ENCODE measurements at regions not wholly inside any gene's neighbourhood (a gene's known extent, or its start where the extent isn't known, plus 50 kb on each side); places are given as distances from the start of the nearest gene placed in this dataset.

DNA sequence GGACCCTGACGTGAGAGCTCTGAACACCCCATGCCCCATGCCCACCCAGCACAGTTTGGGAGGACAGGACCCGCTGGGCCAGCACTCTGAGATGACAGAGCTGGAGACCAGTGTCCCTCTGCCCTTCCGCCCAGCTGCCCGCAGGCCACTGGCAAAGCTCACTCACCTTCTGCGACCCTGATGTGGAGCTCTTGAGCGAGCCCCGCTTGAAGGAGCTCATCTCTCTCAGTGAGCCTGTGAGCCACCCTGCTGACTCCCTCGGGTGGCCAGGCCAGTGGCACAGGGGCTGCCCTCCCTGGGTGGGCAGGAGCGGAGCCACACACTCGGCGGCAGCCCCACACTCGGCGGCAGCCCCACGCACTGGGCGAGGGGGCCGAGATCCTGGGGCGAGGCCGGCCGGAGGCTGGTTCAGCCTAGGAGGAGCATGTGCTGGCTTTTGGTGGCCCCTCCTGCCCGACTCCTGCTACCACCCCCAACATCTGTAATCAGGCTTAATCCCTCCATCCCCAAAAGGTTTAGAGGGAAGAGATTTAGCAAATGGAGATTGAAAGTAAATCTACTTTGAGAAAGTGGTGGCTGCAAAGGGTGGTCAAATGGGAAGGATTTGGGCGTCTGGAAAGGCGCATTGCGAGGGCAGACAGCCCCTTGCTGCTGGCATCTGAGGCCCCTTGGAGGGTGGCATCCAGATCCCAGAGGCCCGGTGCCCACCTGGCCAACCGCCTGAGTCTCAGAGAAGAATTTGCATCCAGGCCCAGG is 59.4 kb upstream of the TRPM1 start:
- WGBS, result 93% methylated on average over 25 of the region's 25 CpGs
- TF ChIP-seq POLR2AphosphoS5 (IDR thresholded peaks at IDR 0.05), result no peak
- no peak for TF ChIP-seq POLR2A (IDR thresholded peaks at IDR 0.05)
- H3K27me3 ChIP-seq (replicated peaks; ENCODE audit: insufficient read depth), result no peaks in the 10 kb centered on the region
- no peak for DNase-seq (ENCODE audit: low spot score)
- intact Hi-C loops (cut with DNase I), result no loop called here
- no peaks in the 10 kb centered on the region for H3K4me1 ChIP-seq (replicated peaks)
- H3K36me3 ChIP-seq, result no peaks in the 10 kb centered on the region
- no peak overlapping the region for H3K27ac ChIP-seq
- H3K4me3 ChIP-seq, result no peak overlapping the region
- no peaks in the 10 kb centered on the region for H3K9me3 ChIP-seq

DNA sequence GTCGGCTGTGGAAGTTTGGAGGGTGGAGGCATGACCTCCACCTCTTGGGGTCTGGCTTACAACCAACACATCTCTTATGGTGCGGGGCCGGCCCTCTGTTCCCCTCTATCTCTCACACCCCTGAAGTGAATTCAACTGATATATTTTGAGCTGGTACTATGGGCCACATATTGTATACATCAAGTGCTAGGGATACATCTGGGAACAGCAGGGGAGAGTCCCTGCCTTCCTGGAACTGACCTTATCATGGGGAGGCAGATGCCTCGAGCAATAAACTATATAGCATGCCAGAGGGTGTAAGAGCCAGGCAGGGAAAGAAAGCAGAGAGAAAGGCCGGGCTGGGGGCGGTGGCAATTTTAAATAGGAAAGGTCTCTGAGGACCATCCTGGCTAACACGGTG is 60.4 kb upstream of the TRPM1 start:
- intact Hi-C loops (cut with DNase I), result no loop called here
- no peak for DNase-seq (ENCODE audit: low spot score)
- Histone ChIP-seq H3K4me1 (replicated peaks) (no peaks in the 10 kb centered on the region), H3K27ac (no peak overlapping the region), H3K27me3 (replicated peaks; ENCODE audit: insufficient read depth) (no peaks in the 10 kb centered on the region), H3K9me3 (no peaks in the 10 kb centered on the region), H3K4me3 (no peak overlapping the region), H3K36me3 (no peaks in the 10 kb centered on the region)
- TF ChIP-seq POLR2A (IDR thresholded peaks at IDR 0.05), result no peak
- no peak for TF ChIP-seq POLR2AphosphoS5 (IDR thresholded peaks at IDR 0.05)
- TF ChIP-seq, protein P1, sequence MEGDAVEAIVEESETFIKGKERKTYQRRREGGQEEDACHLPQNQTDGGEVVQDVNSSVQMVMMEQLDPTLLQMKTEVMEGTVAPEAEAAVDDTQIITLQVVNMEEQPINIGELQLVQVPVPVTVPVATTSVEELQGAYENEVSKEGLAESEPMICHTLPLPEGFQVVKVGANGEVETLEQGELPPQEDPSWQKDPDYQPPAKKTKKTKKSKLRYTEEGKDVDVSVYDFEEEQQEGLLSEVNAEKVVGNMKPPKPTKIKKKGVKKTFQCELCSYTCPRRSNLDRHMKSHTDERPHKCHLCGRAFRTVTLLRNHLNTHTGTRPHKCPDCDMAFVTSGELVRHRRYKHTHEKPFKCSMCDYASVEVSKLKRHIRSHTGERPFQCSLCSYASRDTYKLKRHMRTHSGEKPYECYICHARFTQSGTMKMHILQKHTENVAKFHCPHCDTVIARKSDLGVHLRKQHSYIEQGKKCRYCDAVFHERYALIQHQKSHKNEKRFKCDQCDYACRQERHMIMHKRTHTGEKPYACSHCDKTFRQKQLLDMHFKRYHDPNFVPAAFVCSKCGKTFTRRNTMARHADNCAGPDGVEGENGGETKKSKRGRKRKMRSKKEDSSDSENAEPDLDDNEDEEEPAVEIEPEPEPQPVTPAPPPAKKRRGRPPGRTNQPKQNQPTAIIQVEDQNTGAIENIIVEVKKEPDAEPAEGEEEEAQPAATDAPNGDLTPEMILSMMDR (IDR thresholded peaks at IDR 0.05), result no peak
- 96% methylated on average over 7 of the region's 7 CpGs for WGBS

DNA sequence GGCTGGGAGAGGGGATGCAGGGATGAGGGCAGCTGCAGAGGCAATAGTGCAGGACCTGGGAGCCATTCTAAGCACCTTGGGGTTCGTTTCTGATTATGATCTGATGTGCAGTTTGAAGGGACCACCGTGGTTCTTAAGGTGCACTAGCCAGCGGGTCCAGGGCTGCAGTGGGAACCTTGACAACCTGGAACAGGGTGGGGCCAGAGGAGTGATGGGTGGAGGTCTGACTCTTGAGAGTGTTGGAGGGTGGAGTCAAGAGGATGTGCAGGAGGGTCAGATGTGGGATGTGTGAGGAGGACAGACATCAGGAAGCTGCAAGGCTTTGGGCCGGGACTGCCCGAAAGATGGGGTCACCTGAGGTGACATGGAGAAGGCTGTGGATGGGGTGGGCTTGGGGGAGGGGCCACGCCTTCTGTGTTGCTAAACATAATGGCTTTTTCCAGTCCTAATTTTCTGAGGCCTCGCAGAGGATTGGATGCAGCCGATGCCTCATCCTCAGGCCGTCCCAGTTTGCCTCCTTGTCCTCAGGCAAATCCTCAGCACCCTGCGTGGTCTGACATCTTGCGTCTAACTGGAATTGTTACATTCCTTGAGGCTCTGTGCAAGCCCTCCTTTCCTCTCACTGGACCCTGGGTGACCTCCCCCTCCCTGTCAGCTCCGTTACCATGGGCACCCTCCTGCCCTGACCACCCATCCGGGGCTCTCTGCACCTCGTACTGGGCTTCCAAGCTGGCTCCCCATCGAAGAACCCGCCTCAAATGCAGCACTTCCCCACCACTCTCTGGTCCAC is 61.4 kb upstream of the TRPM1 start:
- 75% methylated on average over 16 of the region's 16 CpGs for WGBS
- Histone ChIP-seq H3K4me1 (replicated peaks) (no peaks in the 10 kb centered on the region), H3K27ac (no peak overlapping the region), H3K4me3 (no peak overlapping the region), H3K36me3 (no peaks in the 10 kb centered on the region), H3K9me3 (no peaks in the 10 kb centered on the region), H3K27me3 (replicated peaks; ENCODE audit: insufficient read depth) (no peaks in the 10 kb centered on the region)
- DNase-seq (ENCODE audit: low spot score), result no peak
- intact Hi-C loops (cut with DNase I), result no loop called here
- TF ChIP-seq POLR2A (IDR thresholded peaks at IDR 0.05), result no peak
- TF ChIP-seq, protein P1 (IDR thresholded peaks at IDR 0.05), result no peak

DNA sequence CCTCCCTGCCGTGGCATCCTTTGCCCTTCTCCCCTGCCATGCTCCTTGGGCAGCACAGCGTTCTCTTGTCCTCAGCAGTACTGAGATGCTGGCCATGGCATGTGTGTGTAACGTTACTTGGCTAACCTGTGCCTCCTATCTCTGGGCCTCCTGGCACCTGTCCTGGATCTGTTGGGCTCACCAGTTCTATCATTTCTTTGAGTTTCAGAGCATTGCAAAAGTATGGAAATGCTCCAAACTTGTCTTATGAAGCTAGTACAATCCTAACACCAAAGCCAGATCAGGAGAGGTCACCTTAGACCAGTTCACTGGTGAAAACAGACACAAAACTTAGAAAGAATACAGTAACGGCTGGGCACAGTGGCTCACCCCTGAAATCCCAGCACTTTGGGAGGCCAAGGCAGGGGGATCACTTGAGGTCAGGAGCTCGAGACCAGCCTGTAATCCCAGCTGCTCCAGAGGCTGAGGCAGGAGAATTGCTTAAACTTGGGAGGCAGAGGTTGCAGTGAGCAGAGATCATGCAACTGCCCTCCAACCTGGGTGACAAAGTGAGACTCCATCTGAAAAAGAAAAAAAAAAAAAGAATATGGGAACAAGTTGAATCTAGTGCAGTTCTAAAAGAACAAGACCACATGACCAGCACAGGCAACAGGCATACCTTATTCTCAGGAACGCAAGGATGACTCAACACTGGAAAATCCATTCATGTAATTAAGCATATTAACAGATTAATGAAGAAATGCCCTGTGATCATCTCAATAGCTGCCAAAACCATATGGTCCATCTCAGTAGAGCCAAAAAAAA is 62.4 kb upstream of the TRPM1 start:
- no peak for TF ChIP-seq POLR2A (IDR thresholded peaks at IDR 0.05)
- TF ChIP-seq, protein P1 (IDR thresholded peaks at IDR 0.05), result no peak
- TF ChIP-seq POLR2AphosphoS5 (IDR thresholded peaks at IDR 0.05), result no peak
- Histone ChIP-seq H3K36me3 (no peaks in the 10 kb centered on the region), H3K27me3 (replicated peaks; ENCODE audit: insufficient read depth) (no peaks in the 10 kb centered on the region), H3K27ac (no peak overlapping the region), H3K4me1 (replicated peaks) (no peaks in the 10 kb centered on the region), H3K9me3 (no peaks in the 10 kb centered on the region), H3K4me3 (no peak overlapping the region)
- 69% methylated on average over 6 of the region's 6 CpGs for WGBS
- intact Hi-C loops (cut with DNase I), result no loop called here
- no peak for DNase-seq (ENCODE audit: low spot score)

DNA sequence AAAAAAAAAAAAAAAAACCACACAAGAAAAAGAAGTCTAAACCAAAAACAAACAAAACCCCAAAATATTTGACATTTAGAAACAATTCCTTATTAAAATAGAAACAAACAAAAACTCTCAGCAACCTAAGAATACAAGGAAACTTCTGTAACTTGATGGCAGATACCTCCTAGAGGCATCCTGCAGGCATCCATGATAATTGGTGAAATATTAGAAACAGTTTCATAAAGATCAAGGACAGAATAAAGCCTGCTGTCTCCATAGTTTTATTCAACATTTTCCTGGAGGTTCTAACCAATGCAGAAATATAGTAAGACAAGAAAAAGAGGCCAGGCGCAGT is 63.0 kb upstream of the TRPM1 start:
- Histone ChIP-seq H3K27ac (no peak overlapping the region), H3K9me3 (no peaks in the 10 kb centered on the region), H3K36me3 (no peaks in the 10 kb centered on the region), H3K4me1 (replicated peaks) (no peaks in the 10 kb centered on the region), H3K4me3 (no peak overlapping the region), H3K27me3 (replicated peaks; ENCODE audit: insufficient read depth) (no peaks in the 10 kb centered on the region)
- 100% methylated on average over 1 of the region's 1 CpG for WGBS
- intact Hi-C loops (cut with DNase I), result no loop called here
- DNase-seq (ENCODE audit: low spot score), result no peak
- TF ChIP-seq, protein P1 (IDR thresholded peaks at IDR 0.05), result no peak
- TF ChIP-seq POLR2A (IDR thresholded peaks at IDR 0.05) (no peak), POLR2AphosphoS5 (IDR thresholded peaks at IDR 0.05) (no peak)

All from prostate gland (tissue), 2 donors.